A549 (cell line): ENCODE measurements at regions not wholly inside any gene's neighbourhood (a gene's known extent, or its start where the extent isn't known, plus 50 kb on each side); places are given as distances from the start of the nearest gene placed in this dataset.

Experiments
- ATAC-seq, 2 experiments: fragments of 200-7000 bp in 1 of 2; fragments of >200 bp in 1 of 2; cut with Nextera tagmentation in 1 of 2; cut with Tn5 transposase in 1 of 2; 3 replicates each; pipeline versions ENCODE4 v1.8.0 to v1.9.1; 2018 to 2020; ENCODE audit warnings: mild to moderate bottlenecking in 1 of 2, moderate library complexity in 1 of 2
- CTCF ChIA-PET: fragments of 300-600 bp; sonication (Branson Sonifier 250); formaldehyde crosslinking; extraction: SDS; loops from one replicate; lab custom pipeline; 2021; ENCODE audit warnings: antibody characterized with exemption, inconsistent platforms; lab: Yijun Ruan, JAX
- POLR2A ChIA-PET: fragments of 350-600 bp; formaldehyde crosslinking; extraction: SDS; loops from one replicate; lab custom pipeline; 2021; ENCODE audit warnings: antibody characterized with exemption, inconsistent platforms; lab: Yijun Ruan, JAX
- DNase-seq, 2 experiments: peaks; one replicate each; pipeline versions ENCODE4 v3.0.0 to v3.0.0-alpha.2; 2011 to 2016; ENCODE audit warnings: low read depth in 1 of 2, low spot score in 1 of 2
- FAIRE-seq: peaks from 2 replicates; lab custom pipeline; 2011; peaks lifted over from hg19 to GRCh38; lab: Jason Lieb, UNC
- H3K27ac ChIP-seq, 2 experiments: fragments of >200 bp; sonication (Bioruptor Twin); formaldehyde crosslinking; 3 replicates each; pipeline ENCODE4 v1.5.1; 2016 to 2017
- H3K4me1 ChIP-seq: fragments of >200 bp; sonication (Bioruptor Twin); formaldehyde crosslinking; 3 replicates; pipeline ENCODE4 v1.6.1; 2016
- H3K4me2 ChIP-seq: fragments of >200 bp; sonication (Bioruptor Twin); formaldehyde crosslinking; 3 replicates; pipeline ENCODE4 v1.6.1; 2016
- H3K4me3 ChIP-seq: fragments of >200 bp; sonication (Bioruptor Twin); formaldehyde crosslinking; 3 replicates; pipeline ENCODE4 v1.5.1; 2016
- H3K9me3 ChIP-seq: fragments of >200 bp; sonication (Bioruptor Twin); formaldehyde crosslinking; 3 replicates; pipeline ENCODE4 v1.6.1; 2016
- CEBPB ChIP-seq, 2 experiments: fragments of >200 bp in 1 of 2; sonication (Bioruptor Twin) in 1 of 2; formaldehyde crosslinking in 1 of 2; IDR thresholded peaks; 2 replicates each; pipeline ENCODE4 v1.6.1; 2012 to 2016
- CHD2 ChIP-seq: fragments of 150-350 bp; IDR thresholded peaks from 2 replicates; pipeline ENCODE4 v1.6.1; 2014; ENCODE audit warnings: low read length; ENCODE audit not compliant: partially characterized antibody
- CHD4 ChIP-seq: fragments of 200-600 bp; sonication (generic); IDR thresholded peaks from 2 replicates; pipeline ENCODE4 v1.6.1; 2016; ENCODE audit warnings: antibody characterized with exemption, mild to moderate bottlenecking, borderline replicate concordance
- EHMT2 ChIP-seq: fragments of 200-600 bp; sonication (generic); IDR thresholded peaks from 2 replicates; pipeline ENCODE4 v1.6.1; 2016; ENCODE audit warnings: antibody characterized with exemption, low read depth, mild to moderate bottlenecking, moderate library complexity
- EP300 ChIP-seq, 2 experiments: fragments of >200 bp; sonication (Bioruptor Twin); formaldehyde crosslinking; IDR thresholded peaks; 2 replicates in 1 of 2; 3 replicates in 1 of 2; pipeline ENCODE4 v1.6.1; 2016 to 2017
- ESRRA ChIP-seq: fragments of 150-350 bp; IDR thresholded peaks from 2 replicates; pipeline ENCODE4 v1.6.1; 2014; ENCODE audit warnings: mild to moderate bottlenecking, low read length, borderline replicate concordance
- FOSB ChIP-seq: fragments of 250-450 bp; sonication (Bioruptor Pico); IDR thresholded peaks from 2 replicates; pipeline ENCODE4 v1.5.0; 2020; ENCODE audit warnings: mild to moderate bottlenecking, moderate library complexity
- FOSL2 ChIP-seq, 2 experiments: fragments of 450-650 bp in 1 of 2; fragments of >200 bp in 1 of 2; sonication (Bioruptor Twin) in 1 of 2; formaldehyde crosslinking; IDR thresholded peaks; 2 replicates each; pipeline versions ENCODE4 v1.5.0 to v1.6.1; 2016 to 2020; ENCODE audit warnings: mild to moderate bottlenecking in 1 of 2, moderate library complexity in 1 of 2
- FOXS1 ChIP-seq: fragments of 250-450 bp; sonication (Bioruptor Pico); IDR thresholded peaks from 2 replicates; pipeline ENCODE4 v1.5.0; 2020; ENCODE audit warnings: mild to moderate bottlenecking, moderate library complexity
- HOXA7 ChIP-seq: fragments of 250-450 bp; sonication (Bioruptor Pico); IDR thresholded peaks from 2 replicates; pipeline ENCODE4 v1.5.0; 2020; ENCODE audit warnings: mild to moderate bottlenecking, moderate library complexity
- HOXB5 ChIP-seq: fragments of 250-450 bp; sonication (Bioruptor Pico); IDR thresholded peaks from 2 replicates; pipeline ENCODE4 v1.5.0; 2020; ENCODE audit warnings: mild to moderate bottlenecking, moderate library complexity
- JUNB ChIP-seq: fragments of >200 bp; sonication (Bioruptor Twin); formaldehyde crosslinking; IDR thresholded peaks from 2 replicates; pipeline ENCODE4 v1.6.1; 2016
- KDM5A ChIP-seq: fragments of 200-600 bp; sonication (generic); IDR thresholded peaks from 2 replicates; pipeline ENCODE4 v1.6.1; 2016; ENCODE audit warnings: antibody characterized with exemption, mild to moderate bottlenecking
- MAFK ChIP-seq: fragments of 450-650 bp; IDR thresholded peaks from 2 replicates; pipeline ENCODE4 v1.6.1; 2014; ENCODE audit not compliant: partially characterized antibody
- MAZ ChIP-seq: fragments of 150-350 bp; IDR thresholded peaks from 2 replicates; pipeline ENCODE4 v1.6.1; 2014; ENCODE audit warnings: antibody characterized with exemption, low read depth, low read length, borderline replicate concordance
- POLR2A ChIP-seq: IDR thresholded peaks from 2 replicates; pipeline ENCODE4 v1.6.1; 2012; ENCODE audit warnings: mild to moderate bottlenecking, low read length
- RAD21 ChIP-seq, 2 experiments: fragments of >200 bp in 1 of 2; sonication (Bioruptor Twin) in 1 of 2; formaldehyde crosslinking in 1 of 2; IDR thresholded peaks in 1 of 2; conservative IDR thresholded peaks in 1 of 2; 2 replicates in 1 of 2; 3 replicates in 1 of 2; pipeline ENCODE4 v1.6.1; 2012 to 2018; ENCODE audit warnings: inconsistent platforms in 1 of 2
- RARB ChIP-seq: fragments of 250-450 bp; sonication (Bioruptor Pico); IDR thresholded peaks from 2 replicates; pipeline ENCODE4 v1.8.0; 2021; ENCODE audit warnings: mild to moderate bottlenecking, moderate library complexity
- RFX5 ChIP-seq: fragments of 450-650 bp; IDR thresholded peaks from 2 replicates; pipeline ENCODE4 v1.7.1; 2014; ENCODE audit warnings: antibody characterized with exemption, mild to moderate bottlenecking, moderate library complexity
- RNF2 ChIP-seq: fragments of 200-600 bp; sonication (generic); IDR thresholded peaks from 2 replicates; pipeline ENCODE4 v1.6.1; 2016; ENCODE audit warnings: low read depth, mild to moderate bottlenecking, antibody characterized with exemption, moderate library complexity, borderline replicate concordance
- SMC3 ChIP-seq: fragments of >200 bp; sonication (Bioruptor Twin); formaldehyde crosslinking; IDR thresholded peaks from 3 replicates; pipeline ENCODE4 v1.6.1; 2018; ENCODE audit warnings: inconsistent platforms
- SREBF2 ChIP-seq: fragments of 450-650 bp; IDR thresholded peaks from 2 replicates; pipeline ENCODE4 v1.6.1; 2014; ENCODE audit warnings: mild to moderate bottlenecking, moderate library complexity
- TP53 ChIP-seq: fragments of 250-450 bp; sonication (Bioruptor Pico); IDR thresholded peaks from 2 replicates; pipeline ENCODE4 v1.5.0; 2021; ENCODE audit warnings: mild to moderate bottlenecking, moderate library complexity
- WGBS: methylation state at CpG from one replicate; pipeline ENCODE4 v1.1.6; 2017; ENCODE audit errors: missing lambda C conversion rate; 5-methylcytosine and 5-hydroxymethylcytosine counted together
- TF ChIP-seq, protein P1 (sequence below): fragments of >200 bp; sonication (Bioruptor Twin); formaldehyde crosslinking; IDR thresholded peaks from 2 replicates; pipeline ENCODE4 v1.6.1; 2016
- TF ChIP-seq, protein P2 (sequence below): fragments of 450-650 bp; IDR thresholded peaks from 2 replicates; pipeline ENCODE4 v1.6.1; 2014; ENCODE audit warnings: antibody characterized with exemption
- TF ChIP-seq, protein P3 (sequence below): fragments of 250-450 bp; sonication (Bioruptor Pico); IDR thresholded peaks from 2 replicates; pipeline ENCODE4 v1.5.0; 2020; ENCODE audit warnings: low read depth, mild to moderate bottlenecking, moderate library complexity
- TF ChIP-seq, protein P4 (sequence below): IDR thresholded peaks from 2 replicates; pipeline ENCODE4 v1.6.1; 2012
- TF ChIP-seq, protein P5 (sequence below): IDR thresholded peaks from 2 replicates; pipeline ENCODE4 v1.6.1; 2012; ENCODE audit warnings: low read depth, borderline replicate concordance
- TF ChIP-seq, protein P6 (sequence below): fragments of 150-350 bp; IDR thresholded peaks from 2 replicates; pipeline ENCODE4 v1.6.1; 2014; ENCODE audit warnings: low read depth, mild to moderate bottlenecking, low read length

DNA sequence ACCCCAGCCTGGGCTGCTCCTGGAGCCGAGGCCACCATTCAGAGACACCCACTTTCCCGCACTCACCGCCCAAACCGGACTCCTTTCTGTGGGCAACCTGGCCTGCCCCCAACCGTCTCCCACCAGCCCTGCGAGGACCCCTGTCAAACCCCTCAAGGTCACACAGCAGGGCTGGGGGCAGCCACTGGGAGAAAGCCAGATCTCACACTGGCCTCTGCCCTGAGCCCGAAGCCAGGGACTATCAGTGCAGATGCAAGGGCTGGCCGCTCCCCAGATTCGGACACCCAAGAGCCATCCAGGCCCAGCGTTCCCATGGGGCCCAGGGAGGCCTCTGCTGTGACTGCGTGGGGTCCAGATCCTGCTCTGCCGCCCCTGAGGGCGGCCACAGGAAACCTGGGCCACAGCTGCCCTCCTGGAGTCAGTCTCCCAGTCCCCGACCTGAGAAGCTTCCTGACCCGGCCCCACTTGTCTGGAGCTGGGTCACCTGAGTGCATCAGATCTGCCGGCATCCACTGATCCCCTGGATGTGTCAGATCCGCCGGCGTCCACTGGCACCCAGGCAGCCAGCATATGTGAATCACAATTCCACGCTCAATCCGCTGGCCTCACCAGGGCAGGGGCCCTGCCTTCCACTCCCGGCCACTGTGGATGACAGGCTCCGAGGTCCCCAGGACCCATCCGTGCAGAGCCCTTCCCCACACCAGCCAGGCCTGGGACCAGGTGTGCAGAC lies 139.7 kb downstream of the BRD1 start:
- DNase-seq (no peak), ATAC-seq (no peak), FAIRE-seq (no peak)
- POLR2A ChIA-PET: no interaction called here
- CTCF ChIA-PET: no interaction called here
- no peak overlapping the region for H3K27ac ChIP-seq
- 0 out of 3 replicates have a peak, but pooled peaks cover 3% of the 10 kb centered on the region for H3K9me3 ChIP-seq
- no peaks in the 10 kb centered on the region for H3K4me1 ChIP-seq
- 28% methylated on average over 9 of the region's 24 CpGs for WGBS
- no peak overlapping the region for H3K4me3 ChIP-seq
- H3K4me2 ChIP-seq: no peak overlapping the region
- TF ChIP-seq FOSB (CRISPR knock-in tag) (no peak), SMC3 (no peak), RARB (CRISPR knock-in tag) (no peak), RFX5 (no peak), FOXS1 (CRISPR knock-in tag) (no peak), EP300 (IDR thresholded peaks at IDR 0.05) (no peak), CHD2 (no peak), MAZ (no peak), TP53 (CRISPR knock-in tag) (no peak), MAFK (no peak), CHD4 (no peak), HOXB5 (no peak), EHMT2 (no peak), POLR2A (no peak), RNF2 (no peak), KDM5A (no peak), FOSL2 (IDR thresholded peaks at IDR 0.05) (no peak), FOSL2 (CRISPR knock-in tag; IDR thresholded peaks at IDR 0.05) (no peak)
- TF ChIP-seq, protein P1, sequence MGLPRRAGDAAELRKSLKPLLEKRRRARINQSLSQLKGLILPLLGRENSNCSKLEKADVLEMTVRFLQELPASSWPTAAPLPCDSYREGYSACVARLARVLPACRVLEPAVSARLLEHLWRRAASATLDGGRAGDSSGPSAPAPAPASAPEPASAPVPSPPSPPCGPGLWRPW: no peak
- TF ChIP-seq, protein P2, sequence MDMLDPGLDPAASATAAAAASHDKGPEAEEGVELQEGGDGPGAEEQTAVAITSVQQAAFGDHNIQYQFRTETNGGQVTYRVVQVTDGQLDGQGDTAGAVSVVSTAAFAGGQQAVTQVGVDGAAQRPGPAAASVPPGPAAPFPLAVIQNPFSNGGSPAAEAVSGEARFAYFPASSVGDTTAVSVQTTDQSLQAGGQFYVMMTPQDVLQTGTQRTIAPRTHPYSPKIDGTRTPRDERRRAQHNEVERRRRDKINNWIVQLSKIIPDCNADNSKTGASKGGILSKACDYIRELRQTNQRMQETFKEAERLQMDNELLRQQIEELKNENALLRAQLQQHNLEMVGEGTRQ: no peak
- TF ChIP-seq, protein P3, sequence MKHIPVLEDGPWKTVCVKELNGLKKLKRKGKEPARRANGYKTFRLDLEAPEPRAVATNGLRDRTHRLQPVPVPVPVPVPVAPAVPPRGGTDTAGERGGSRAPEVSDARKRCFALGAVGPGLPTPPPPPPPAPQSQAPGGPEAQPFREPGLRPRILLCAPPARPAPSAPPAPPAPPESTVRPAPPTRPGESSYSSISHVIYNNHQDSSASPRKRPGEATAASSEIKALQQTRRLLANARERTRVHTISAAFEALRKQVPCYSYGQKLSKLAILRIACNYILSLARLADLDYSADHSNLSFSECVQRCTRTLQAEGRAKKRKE (CRISPR knock-in tag): no peak

DNA sequence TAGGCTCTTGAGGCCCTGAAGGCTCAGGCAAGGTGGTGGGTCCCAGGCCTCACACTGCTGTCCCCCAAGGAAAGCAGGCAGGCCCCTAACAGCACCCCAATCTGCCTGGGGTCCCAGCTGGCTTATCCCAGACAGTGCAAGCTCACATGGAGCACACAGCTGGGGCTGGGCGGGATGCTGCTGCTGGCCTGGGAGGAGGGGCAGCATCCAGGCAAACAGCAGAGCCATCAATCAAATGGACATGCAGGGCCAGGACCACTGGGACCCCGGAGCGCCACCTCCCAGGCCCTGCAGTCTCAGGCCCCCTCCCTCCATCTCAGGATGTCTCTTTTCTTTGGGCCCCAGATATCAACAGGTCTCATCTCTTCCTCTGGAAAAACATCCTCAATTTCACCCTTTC lies 140.3 kb downstream of the BRD1 start:
- no peak overlapping the region for H3K4me3 ChIP-seq
- H3K27ac ChIP-seq: no peak overlapping the region
- 0% methylated on average over 1 of the region's 3 CpGs for WGBS
- FAIRE-seq: no peak
- ChIA-PET POLR2A (no interaction called here), CTCF (no interaction called here)
- H3K4me2 ChIP-seq: no peak overlapping the region
- H3K9me3 ChIP-seq: 0 out of 3 replicates have a peak, but pooled peaks cover 3% of the 10 kb centered on the region
- TF ChIP-seq CEBPB (IDR thresholded peaks at IDR 0.05) (no peak), RAD21 (conservative IDR thresholded peaks at IDR 0.05 in 1 of 2, IDR thresholded peaks at IDR 0.05 in 1 of 2) (no peak), SREBF2 (no peak), HOXA7 (CRISPR knock-in tag) (no peak), RNF2 (no peak), ESRRA (no peak), JUNB (no peak), KDM5A (no peak), FOXS1 (CRISPR knock-in tag) (no peak), RARB (CRISPR knock-in tag) (no peak)
- TF ChIP-seq, protein P1: no peak
- TF ChIP-seq, protein P4, sequence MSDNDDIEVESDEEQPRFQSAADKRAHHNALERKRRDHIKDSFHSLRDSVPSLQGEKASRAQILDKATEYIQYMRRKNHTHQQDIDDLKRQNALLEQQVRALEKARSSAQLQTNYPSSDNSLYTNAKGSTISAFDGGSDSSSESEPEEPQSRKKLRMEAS: no peak
- TF ChIP-seq, protein P2: no peak
- TF ChIP-seq, protein P5, sequence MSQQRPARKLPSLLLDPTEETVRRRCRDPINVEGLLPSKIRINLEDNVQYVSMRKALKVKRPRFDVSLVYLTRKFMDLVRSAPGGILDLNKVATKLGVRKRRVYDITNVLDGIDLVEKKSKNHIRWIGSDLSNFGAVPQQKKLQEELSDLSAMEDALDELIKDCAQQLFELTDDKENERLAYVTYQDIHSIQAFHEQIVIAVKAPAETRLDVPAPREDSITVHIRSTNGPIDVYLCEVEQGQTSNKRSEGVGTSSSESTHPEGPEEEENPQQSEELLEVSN: no peak
- TF ChIP-seq, protein P6, sequence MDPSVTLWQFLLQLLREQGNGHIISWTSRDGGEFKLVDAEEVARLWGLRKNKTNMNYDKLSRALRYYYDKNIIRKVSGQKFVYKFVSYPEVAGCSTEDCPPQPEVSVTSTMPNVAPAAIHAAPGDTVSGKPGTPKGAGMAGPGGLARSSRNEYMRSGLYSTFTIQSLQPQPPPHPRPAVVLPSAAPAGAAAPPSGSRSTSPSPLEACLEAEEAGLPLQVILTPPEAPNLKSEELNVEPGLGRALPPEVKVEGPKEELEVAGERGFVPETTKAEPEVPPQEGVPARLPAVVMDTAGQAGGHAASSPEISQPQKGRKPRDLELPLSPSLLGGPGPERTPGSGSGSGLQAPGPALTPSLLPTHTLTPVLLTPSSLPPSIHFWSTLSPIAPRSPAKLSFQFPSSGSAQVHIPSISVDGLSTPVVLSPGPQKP: no peak
- DNase-seq: no peak
- ATAC-seq: no peak
- no peaks in the 10 kb centered on the region for H3K4me1 ChIP-seq
